Ovary (tissue), 3 donors: ENCODE measurements at regions not wholly inside any gene's neighbourhood (a gene's known extent, or its start where the extent isn't known, plus 50 kb on each side); places are given as distances from the start of the nearest gene placed in this dataset.

Source experiments
- POLR2A ChIP-seq: fragments of 450-650 bp; IDR thresholded peaks from one replicate; pipeline ENCODE4 v1.6.1; 2017; ENCODE audit warnings: antibody characterized with exemption, mild to moderate bottlenecking, moderate library complexity
- TF ChIP-seq, protein P1 (sequence below), 3 donors: fragments of 450-650 bp in 2 of 3; fragments of 200-600 bp in 1 of 3; IDR thresholded peaks; one replicate each; pipeline versions ENCODE4 v1.5.1 to v1.8.0; 2016 to 2022; ENCODE audit warnings: antibody characterized with exemption in 3 of 3, mild to moderate bottlenecking in 1 of 3
- donor health status: DM: no; HTN: no; CAD: no.

DNA sequence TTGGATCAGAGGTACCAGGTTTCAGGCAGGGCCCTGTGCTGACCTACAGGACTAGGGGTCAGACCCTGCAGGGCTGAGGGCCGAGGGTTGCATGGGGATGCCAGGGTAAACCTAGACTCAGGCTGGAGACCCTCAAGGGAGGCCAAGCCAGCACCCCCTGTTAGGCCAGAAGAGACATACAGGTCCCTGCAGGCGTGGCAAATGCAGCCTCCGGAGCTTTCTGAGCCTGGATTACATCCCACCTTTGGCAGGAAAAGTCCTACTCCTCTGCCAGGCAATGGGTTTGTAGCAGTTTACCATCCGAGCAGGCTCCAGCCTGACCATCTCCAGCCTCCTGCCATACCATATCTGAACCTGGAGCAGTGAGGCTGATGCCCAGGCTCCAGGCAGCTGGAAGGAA lies 425.3 kb downstream of the NPHP4 start:
- TF ChIP-seq, protein P1, sequence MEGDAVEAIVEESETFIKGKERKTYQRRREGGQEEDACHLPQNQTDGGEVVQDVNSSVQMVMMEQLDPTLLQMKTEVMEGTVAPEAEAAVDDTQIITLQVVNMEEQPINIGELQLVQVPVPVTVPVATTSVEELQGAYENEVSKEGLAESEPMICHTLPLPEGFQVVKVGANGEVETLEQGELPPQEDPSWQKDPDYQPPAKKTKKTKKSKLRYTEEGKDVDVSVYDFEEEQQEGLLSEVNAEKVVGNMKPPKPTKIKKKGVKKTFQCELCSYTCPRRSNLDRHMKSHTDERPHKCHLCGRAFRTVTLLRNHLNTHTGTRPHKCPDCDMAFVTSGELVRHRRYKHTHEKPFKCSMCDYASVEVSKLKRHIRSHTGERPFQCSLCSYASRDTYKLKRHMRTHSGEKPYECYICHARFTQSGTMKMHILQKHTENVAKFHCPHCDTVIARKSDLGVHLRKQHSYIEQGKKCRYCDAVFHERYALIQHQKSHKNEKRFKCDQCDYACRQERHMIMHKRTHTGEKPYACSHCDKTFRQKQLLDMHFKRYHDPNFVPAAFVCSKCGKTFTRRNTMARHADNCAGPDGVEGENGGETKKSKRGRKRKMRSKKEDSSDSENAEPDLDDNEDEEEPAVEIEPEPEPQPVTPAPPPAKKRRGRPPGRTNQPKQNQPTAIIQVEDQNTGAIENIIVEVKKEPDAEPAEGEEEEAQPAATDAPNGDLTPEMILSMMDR (IDR thresholded peaks at IDR 0.05), result no peak
- TF ChIP-seq POLR2A, result no peak
